GM12878 (cell line): ENCODE measurements at regions not wholly inside any gene's neighbourhood (a gene's known extent, or its start where the extent isn't known, plus 50 kb on each side); places are given as distances from the start of the nearest gene placed in this dataset.

Experiments used
- CTCF ChIP-seq, 3 experiments: IDR thresholded peaks in 2 of 3; conservative IDR thresholded peaks in 1 of 3; 2 replicates each; pipeline ENCODE4 v1.5.1; 2011; ENCODE audit warnings: low read depth in 3 of 3, low read length in 3 of 3, mild to moderate bottlenecking in 3 of 3, control low read depth in 2 of 3, moderate library complexity in 2 of 3, inconsistent platforms in 1 of 3, mixed read lengths in 1 of 3; ENCODE audit not compliant: control insufficient read depth in 2 of 3, insufficient read depth in 1 of 3; ENCODE audit errors: extremely low read depth in 1 of 3
- GABPA ChIP-seq: IDR thresholded peaks from 2 replicates; pipeline ENCODE4 v1.6.1; 2014; ENCODE audit warnings: antibody characterized with exemption, low read depth, mild to moderate bottlenecking, inconsistent platforms
- MTA2 ChIP-seq: fragments of 450-650 bp; IDR thresholded peaks from 2 replicates; pipeline ENCODE4 v1.6.1; 2016; ENCODE audit warnings: low read depth, mild to moderate bottlenecking, moderate library complexity
- POLR2A ChIP-seq: IDR thresholded peaks from 2 replicates; pipeline ENCODE4 v1.6.1; 2011; ENCODE audit warnings: low read depth, mild to moderate bottlenecking, low read length
- SIX5 ChIP-seq: IDR thresholded peaks from 2 replicates; pipeline ENCODE4 v1.6.1; 2011; ENCODE audit warnings: mild to moderate bottlenecking, low read depth, low read length, moderate library complexity; ENCODE audit not compliant: severe bottlenecking
- TARDBP ChIP-seq: IDR thresholded peaks from 2 replicates; pipeline ENCODE4 v1.6.1; 2016; ENCODE audit warnings: borderline replicate concordance
- TF ChIP-seq, protein P1 (sequence below): IDR thresholded peaks from 2 replicates; pipeline ENCODE4 v1.6.1; 2011; ENCODE audit warnings: mild to moderate bottlenecking, low read depth, low read length, moderate library complexity; ENCODE audit not compliant: insufficient replicate concordance

DNA sequence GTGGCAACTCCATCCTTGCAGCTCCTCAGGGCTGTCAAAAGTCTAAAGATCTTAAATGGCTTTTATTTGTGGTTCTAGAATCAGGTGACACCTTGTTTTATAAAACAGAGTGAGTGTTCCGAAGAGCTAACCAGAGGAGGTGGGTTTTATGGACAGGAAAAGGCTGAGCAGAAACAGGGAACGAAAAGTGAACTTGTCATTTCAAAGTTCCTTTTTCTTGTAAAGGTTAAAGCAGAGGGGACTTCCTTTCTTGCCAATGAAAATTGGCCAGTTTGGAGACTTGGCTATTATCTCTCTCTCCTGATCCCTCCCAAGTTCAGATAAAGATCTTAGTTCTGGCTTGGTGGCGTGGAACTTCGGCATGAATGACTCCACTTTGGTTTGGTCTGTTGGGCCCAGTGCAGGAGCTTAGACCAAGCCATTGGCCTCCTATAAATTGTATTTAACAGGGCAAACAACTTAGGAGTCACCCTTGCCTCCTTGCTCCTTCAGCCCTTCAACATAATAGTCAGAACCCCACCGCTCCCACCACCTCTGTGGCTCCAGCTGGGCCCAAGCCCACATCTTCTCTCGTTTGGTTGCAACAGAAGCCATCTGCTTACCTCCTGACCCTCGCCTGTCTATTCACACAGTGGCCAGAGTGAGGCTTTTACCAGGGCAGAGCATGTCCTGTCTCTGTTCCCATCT is 102.4 kb upstream of the THY1 start:
- no peak for TF ChIP-seq CTCF (IDR thresholded peaks at IDR 0.05 in 2 of 3, conservative IDR thresholded peaks at IDR 0.05 in 1 of 3; ENCODE audit: control insufficient read depth in 2 of 3, extremely low read depth in 1 of 3, insufficient read depth in 1 of 3, low read depth in 3 of 3, low read length in 3 of 3)
- no peak for TF ChIP-seq TARDBP
- no peak for TF ChIP-seq MTA2
- TF ChIP-seq POLR2A = no peak
- TF ChIP-seq, protein P1, sequence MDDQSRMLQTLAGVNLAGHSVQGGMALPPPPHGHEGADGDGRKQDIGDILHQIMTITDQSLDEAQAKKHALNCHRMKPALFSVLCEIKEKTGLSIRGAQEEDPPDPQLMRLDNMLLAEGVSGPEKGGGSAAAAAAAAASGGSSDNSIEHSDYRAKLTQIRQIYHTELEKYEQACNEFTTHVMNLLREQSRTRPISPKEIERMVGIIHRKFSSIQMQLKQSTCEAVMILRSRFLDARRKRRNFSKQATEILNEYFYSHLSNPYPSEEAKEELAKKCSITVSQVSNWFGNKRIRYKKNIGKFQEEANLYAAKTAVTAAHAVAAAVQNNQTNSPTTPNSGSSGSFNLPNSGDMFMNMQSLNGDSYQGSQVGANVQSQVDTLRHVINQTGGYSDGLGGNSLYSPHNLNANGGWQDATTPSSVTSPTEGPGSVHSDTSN = no peak
- TF ChIP-seq SIX5 = no peak
- TF ChIP-seq GABPA = no peak
